Hematopoietic multipotent progenitor cell treated with erythropoietin and hydrocortisone succinate and interleukin-3 and kit ligand, for 17 days (in vitro differentiated cells): ENCODE measurements at regions not wholly inside any gene's neighbourhood (a gene's known extent, or its start where the extent isn't known, plus 50 kb on each side); places are given as distances from the start of the nearest gene placed in this dataset.
"Not testable (repeated sequence)": the region's sequence is repeated elsewhere in the genome, so short reads cannot be mapped to it uniquely, and the experiment has no call there.

ENCODE experiments used
- DNase-seq: peaks from one replicate; pipeline ENCODE4 v3.0.0-alpha.2; 2015; ENCODE audit warnings: low spot score

DNA sequence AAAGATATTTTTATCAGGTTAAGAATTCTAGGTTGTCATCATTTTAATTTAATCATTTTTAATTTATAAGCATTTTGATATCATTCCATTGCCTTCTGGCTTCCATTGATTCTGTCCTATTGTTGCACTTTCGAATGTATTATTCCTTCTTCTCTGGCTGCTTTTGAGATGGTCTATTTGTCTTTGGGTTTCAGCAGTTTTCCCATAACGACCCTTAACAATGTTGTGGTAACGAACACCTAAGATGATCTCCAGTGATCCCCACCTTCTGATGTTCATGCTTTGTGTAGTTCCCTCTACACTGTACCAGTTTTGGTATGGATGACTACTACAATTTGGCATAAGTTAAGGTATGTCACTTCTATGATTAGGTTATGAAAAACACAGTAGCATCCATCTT is 59.9 kb downstream of the MINAR1 start:
- no peak for DNase-seq

DNA sequence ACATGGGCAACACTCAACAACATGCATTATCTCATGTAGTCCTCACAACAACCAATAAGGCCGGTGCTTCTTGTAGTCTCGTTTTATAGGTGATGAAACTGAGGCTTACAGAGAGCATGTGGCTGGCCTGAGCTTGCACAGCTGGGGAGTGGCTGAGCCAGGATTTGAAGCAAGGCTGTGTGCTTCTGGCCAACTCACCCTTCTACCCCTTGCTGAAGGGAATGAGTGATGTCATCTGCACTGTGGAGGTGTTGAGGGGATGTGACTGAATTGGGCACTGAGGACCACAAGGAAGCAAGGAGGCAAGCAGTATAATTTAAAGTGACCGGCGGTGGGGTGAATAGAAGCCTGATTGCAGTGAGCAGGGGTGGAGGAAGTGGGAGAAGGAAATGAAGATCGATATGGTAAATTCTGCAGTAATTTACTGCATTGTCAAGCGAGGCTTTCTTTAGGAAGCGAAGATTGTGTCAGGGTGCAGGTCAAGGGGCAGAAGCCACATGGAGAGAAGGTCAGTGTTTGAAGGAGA is 62.3 kb downstream of the MINAR1 start:
- DNase-seq = no peak

DNA sequence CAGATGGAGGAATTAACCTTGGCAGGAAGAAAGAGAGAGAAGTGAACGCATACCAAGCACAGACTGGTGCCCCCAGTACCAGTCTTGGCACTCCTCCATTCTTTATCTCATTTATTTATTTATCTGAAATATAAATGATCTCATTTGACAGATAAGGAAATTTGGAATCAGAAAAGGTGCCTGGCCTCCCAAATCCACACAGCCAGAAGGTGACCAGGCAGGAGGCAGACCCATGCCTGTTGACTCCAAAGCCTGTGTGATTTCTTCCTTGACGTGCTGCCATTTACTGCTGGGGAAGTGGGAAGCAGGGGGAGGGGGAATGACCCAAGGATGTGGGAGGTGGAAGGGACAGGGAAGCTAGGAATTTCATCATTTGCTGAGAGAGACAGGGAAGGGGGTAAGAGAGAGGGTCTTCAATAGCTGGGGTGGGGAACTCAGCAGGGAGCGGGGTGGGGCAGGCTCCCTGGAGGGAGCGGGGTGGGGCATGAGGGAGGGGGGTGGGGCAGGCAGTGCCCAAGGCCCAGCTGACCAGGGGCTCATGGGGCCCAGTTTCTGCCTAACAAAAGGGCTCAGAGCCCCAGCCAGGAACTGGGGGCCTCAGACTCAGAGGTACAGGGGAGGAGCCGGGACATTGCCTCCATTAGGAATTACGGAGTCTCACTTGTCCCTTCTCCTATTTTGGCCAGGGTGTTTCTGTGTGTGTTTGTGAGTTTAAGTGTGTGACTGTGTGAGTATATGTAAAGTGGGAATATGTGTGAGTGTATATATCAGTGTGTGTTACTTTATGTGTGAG is 63.0 kb downstream of the MINAR1 start:
- no peak for DNase-seq

DNA sequence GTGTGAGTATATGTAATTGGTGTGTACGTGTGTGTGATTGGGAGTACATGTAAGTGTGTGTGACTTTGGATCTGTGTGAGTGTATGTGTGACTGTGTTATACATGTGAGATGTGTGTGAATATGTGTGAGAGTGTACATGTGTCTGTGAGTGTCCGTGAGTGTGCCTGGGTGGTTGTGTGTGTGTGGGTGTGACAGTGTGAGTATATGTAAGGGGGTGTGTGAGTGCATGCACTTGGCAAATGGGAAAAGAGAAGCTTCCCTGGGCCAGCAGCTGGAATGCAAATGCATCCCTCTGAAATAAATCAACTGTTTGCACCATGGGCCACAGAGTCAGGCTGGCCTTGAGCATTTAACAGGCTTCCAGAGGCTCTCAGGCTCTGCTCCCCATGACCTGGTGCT is 63.6 kb downstream of the MINAR1 start:
- no peak for DNase-seq

DNA sequence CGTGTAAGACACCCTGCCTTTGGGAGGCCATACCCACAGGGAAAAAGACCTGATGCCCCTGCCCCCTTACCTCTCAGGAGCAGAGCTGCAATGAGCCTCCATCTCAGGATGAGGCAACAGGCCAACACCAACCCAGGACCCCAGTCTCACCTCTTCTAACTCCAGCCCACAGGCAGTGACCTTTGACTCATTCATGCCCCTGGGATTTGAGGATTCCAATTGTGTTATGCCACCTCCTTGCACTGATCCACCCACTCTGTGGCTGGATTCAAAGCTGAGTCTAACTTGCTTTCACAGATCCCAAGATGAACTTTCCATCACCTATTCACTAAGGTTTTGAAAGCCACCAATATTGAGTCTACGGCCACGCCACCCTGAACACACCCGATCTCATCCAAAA is 64.7 kb downstream of the MINAR1 start:
- no peak for DNase-seq

DNA sequence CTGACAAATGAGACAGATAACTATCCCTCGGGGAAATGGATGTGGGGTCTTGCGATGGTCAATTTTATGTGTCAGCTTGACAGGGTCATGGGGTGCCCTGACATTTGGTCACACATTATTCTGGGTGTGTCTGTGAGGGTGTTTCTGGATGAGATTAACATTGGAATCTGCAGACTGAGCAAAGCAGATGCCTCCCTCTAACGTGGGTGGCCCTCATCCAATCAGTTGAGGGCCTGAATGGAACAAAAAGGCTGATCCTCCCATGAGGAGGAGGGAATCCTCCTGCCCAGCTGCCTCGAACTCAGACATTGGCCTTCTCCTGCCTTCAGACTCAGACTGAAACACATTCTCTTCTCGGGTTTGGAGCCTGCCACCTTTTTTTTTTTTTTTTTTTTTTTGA is 69.0 kb downstream of the MINAR1 start:
- DNase-seq = no peak

DNA sequence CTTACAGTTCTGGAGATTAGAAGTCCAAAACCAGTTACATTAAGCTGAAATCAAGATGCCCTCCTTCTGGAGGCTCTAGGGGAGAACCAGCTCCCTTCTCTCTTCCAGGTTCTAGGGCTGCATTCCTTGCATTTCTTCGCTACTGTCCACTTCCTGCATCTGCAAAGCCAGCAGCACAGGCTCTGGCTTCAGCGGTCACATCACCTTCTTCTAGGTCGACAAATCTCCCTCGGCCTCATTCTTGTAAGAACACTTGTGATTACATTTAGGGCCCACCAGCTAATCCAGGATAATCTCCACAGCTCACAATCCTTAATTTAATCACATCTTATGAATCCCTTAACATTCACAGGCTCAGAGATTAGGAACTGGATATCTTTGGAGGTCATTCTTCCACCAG is 73.8 kb downstream of the MINAR1 start:
- DNase-seq = no peak

DNA sequence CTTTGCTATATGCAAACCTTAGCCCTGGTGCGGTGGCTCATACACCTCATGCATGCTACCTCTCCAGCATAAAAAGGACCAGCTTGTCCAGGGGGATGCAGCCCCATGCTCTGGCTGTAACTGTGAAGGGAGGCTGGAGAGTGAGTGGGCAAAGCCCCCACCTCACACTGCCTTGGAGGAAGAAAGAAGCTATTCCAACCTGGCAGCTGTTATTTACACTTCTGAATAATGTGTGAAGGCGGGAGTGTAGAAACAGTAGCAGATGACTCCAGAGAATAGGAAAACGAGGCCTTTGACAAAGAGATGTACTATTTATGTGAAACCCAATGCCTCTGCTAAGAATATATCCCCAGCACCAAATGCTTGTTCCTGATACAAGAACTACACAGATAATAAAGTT is 80.7 kb downstream of the MINAR1 start:
- DNase-seq = not testable (repeated sequence)

DNA sequence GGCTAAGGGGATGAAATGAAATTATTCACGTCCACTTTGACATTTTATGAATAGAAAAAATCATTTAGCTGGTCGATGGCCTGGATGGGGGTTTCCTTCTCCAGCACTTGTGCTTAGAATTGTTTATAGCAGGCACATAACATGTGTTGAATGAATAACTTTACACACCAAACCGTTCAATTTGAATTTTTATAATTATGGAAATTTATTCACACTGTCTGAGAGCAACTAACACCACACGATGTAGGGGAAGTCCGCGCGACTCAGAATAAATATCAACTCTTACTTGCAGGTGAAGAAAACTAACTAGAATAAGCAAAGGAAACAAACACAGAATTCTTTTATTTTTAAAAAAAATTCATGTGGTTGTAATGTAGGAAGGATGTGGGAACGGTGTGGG is 81.3 kb downstream of the MINAR1 start:
- no peak for DNase-seq

DNA sequence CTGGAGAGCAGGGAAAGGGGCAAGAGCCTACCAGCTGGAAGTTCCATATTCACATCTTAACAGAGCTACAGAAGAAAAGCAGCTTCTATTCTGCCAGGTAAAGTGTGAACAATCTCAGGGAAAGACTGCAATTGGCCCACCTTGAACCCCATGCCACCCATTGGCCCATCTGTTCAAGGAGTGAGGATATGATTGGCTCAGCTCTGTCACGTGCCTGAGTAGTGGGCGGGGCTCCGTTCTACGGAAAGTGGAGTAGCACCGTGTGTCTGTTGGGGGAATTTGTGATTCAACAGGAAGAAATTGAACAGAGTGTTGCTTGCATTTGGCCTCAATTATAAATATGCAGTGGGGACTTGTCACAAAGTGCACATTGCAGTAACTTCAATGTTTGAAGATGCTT is 81.8 kb downstream of the MINAR1 start:
- DNase-seq = no peak

DNA sequence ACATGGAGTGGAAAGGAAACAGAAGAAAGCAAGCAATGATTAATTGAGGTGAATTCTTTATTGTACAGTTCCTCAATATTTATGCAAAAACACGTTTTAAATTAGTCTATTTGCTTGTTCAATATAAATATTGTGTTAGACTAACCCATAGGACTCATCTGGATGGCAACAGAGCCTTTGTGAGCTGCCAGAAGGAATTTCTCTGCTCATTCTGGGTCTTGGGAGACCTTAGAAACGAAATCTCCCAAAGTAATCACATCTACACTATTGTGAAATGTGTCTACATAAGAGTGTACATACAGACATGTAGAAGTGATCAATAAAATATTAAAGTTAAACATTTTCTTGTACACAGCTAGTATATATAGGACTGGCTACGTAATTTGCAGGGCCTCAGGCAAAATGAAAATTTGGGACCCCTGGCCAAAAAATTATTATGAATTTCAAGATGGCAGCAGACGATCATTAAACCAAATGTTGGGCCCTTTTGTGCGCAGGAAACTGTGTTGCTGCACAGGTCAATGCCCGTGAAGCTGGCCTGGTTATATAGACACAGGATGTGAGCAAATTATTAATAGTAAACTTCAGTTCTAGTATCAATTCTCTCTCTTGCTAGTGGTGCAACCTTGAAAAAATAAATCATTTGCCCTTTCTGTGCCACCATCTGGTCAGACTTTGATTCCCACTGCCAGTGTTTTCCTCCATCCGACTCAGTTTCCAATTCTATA is 83.3 kb downstream of the MINAR1 start:
- no peak for DNase-seq

DNA sequence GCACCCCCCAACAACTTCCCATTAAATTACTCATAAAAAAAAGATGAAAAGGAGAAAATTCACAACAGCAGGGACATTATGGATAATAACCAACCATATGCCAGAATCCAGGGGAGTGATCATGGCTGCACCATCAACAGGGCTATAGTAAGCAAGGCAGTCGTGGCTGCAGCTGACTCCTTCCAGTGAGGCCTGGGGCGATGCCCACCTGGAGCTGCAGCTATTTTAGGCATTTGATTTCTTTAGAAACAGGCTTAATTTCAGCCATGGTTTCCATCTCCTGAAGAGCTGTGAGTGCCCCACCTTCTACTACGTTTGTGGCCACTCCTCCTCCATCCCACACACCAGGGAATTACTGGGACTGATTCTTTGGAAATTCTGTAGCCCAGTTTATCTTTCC is 84.0 kb downstream of the MINAR1 start:
- no peak for DNase-seq

DNA sequence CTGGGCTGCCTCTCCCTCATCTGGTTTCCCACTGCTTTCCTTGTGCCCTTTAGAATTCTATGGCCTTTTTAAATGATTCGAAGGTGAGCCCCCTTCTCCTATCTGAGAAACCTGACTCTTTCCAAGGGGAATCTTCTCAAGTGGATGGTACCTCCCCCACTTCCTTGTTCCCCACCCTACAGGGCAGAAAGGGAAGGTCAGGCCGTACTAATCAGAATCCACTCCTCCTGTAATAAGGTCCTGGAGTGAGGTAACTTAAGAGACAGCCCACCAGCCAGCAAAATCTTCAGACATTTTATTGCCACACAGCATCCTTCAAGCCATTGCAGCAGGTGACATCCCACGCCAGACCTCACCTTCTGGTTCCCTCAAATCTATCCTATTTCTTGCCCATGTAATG is 84.5 kb downstream of the MINAR1 start:
- no peak for DNase-seq

DNA sequence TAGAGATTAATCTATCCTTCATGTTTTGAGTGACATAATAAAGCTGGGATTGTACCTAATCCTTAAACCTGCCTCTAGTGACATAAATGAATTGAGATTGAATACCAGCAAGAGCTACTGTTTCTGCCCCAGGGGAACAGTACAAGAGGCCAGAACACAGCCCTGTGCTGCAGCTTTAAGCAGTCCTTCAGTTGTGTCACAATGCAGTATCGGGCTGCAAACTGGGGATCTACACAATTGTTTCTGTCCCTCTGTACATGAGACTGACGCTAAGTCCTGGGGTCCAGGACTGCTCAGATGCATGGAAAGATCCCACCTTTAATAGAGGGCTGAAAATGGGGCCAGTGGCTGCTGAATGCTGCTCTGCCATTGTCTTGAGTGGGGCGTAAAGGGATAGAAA is 87.5 kb downstream of the MINAR1 start:
- no peak for DNase-seq

DNA sequence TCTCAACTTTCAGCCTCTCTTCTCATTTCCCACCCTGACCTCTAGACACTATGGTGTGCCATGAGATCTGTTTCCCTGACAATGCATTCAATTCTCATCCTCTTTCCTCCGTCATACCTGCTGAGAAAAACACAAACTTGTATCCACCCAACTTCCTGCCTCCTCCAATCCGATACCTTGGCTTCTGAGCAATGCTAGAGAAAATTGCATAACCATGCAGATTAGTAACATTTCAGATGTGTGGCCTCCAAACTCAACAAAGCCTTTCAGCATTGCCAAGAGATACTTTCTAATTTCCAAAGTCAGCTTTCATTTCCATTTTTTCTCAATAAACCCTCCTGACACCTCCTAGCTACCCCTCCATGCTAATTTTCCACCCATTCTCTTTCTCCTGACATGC is 88.5 kb downstream of the MINAR1 start:
- no peak for DNase-seq

DNA sequence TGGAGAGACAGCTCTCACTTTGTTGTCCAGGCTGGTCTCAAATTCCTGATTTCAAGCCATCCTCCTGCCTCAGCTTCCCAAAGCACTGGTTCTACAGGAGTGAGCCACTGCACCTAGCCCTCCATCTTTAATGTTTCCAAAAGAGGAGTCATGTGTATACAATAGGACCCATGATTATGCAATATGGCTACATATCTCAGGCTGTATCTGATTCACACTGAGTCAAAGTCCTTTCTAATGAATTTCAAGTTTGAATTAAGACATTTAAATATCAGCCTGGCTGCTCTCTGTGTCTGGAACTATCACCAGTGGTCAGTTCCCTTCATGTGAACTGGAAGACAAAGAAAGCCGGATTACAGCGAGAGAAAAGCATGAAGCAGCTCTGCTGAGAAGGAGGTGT is 90.5 kb downstream of the MINAR1 start:
- DNase-seq = no peak

DNA sequence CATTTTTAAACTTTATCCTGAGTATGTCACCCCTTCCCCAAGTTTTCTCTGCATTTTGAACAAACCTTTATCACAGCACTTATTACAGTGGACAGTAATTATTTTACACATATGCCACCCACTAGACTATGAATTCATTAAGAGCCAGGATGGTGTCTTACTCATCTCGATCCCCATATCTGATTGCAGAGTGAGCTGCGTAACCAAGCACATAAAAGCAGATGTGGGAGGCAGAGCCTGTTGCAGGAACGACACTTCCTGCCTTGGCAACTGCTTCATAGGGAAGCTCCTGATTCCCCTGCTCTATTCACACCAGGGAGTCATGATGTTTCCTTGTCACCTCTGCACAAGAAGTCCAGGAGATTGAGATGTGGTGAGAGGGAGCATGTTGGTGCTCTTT is 91.1 kb downstream of the MINAR1 start:
- DNase-seq = no peak

DNA sequence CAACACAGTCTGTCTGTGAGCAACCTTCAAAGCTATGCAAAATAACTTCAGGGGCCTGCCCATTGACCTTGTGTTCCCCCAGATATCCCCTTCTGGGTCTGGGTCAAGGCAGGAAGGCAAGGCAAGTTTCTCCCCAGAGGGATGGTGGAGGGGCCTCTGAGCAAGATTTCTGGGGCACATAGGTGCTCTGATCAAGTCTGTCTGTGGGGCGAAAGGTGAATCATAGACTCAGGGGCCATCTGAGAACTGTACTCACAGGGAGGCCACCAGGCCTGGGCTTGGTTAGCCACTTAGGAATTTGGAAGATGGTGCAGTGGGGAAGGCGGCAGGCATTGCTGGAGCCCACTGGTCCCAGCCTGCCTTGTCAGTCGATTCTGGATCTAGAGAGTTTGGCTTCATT is 92.4 kb downstream of the MINAR1 start:
- no peak for DNase-seq

DNA sequence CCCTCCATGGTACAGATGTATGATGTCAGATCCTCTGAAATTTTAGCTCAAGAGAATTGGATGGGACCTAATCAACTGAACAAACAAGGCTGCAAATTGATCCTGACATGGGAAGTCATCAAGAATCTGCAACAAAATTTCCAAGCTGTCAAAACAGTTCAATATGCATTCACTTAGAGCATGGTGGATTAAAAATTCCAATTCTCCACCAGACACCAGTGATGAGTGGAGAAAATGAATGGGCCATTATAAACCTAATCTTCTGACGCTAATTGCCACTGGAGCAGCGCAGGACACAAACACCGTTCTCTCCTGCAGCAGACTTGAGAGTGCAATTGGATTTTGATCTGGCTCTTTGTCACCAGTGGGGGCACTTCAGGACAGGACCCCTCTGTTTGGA is 94.2 kb downstream of the MINAR1 start:
- no peak for DNase-seq

DNA sequence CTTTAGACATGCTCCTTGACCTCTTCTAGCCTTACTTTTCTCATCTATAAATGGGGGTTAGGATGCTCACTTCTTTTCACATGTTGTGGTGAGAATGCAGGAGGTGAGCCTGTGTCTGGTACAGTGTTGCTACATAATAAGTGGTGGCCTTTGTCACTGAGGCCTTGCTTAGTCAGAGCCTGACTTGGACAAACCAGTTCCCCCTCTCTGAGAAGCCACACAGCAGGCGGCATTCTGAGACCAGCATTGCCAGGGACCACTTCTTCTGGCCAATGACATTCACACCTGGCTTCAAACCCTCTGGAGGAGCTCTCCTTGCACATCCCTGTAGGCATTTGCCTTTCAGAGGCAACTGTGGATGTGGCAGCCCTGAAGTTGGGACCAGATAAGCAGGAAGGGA is 95.7 kb downstream of the MINAR1 start:
- no peak for DNase-seq

DNA sequence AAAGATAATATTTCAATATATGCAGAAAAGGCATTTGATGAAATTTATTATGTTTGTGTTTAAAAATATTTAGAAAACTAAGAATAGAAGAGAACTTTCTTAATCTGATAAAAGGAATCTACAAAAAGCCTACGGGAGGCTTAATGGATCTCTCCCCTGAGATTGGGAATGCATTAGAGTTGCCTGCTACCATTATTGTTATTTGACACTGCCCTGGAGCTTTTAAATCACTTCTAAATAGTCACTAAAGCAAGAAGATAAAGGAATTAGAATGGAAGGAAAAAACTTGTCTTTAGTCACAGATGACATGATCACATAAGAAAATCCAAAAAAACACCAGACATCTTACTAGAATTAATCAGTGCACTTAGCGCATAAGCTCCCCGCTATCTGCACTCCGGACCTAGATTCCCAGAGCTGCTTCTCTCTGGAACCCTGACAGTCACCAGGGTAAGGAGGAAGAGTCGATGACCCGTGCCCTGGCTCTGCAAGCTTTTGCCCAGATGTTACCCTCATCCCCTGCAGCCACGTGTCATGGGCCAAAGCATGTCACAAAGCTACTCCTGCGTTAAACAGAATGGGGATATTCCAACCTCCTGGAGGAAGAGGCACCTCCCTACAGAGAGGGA is 97.1 kb downstream of the MINAR1 start:
- DNase-seq = no peak

DNA sequence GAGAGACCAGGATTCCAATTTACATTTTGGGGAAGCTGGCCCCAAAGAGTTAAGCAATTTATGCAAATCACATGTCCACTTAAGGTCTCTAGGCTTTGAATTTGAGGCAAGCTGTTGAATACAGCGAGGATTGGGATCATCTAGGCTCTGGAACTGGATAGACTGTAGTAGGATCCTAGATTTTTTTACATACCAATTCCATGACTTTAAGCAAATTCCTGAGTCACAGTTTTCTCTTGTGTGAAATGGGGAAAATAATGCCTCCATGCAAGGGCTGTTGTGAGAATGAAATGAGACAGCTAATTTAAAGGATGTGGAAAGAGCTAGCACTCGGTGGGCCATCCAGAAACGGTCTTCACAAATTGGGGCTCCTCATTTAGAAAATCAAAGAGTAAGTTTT is 103.4 kb downstream of the MINAR1 start:
- no peak for DNase-seq

DNA sequence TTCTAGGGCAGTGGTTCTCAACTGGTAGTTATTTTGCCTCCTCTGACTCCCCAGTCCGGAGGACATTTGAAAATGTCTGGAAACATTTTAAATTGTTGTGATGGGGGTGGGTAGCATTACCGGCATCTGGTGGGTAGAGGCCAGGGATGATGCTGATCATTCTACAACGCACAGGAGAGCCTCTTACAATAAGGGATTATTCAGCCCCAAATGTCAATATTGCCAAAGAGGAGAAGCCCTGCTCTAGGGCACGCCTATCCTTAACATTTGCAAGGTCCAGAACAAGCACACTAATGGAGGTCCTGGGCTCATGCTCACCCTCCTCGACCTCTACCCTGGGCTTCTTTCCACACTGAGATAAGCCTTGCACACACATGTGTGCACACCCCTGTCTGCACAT is 106.4 kb downstream of the MINAR1 start:
- no peak for DNase-seq
